ENCODE measurements at regions not wholly inside any gene's neighbourhood (a gene's known extent, or its start where the extent isn't known, plus 50 kb on each side); places are given as distances from the start of the nearest gene placed in this dataset.
"Not testable (repeated sequence)": the region's sequence is repeated elsewhere in the genome, so short reads cannot be mapped to it uniquely, and the experiment has no call there.

DNA sequence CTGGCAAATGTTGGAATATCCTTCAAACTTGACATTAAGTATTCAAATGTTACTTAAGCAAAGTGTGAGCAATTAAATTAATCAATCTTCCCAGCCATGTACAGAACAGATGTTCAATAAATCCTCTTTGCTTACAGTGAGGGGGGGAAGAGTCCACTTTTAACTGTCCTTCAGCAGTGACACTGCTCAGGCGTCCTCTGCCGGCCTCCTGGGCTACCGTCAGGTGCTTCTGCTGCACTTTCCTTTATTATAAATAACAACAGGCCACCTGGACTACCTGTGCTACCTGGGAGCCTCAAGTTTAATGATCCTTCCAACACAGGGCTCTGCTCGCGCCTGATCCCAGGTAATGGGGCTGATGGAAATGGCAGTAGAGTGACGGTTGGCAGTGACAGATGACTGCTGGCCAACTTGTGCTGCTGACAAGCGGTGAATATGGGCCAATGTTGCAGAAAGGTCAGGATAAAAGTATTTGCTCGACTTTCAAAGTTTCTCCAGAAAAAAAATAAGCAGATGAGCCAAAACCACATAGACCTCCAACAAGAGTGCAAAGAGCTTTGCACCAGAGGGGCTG, 460.0 kb upstream of the ZNF507 start:
- DNase-seq (ENCODE audit: low spot score) = no peak

DNA sequence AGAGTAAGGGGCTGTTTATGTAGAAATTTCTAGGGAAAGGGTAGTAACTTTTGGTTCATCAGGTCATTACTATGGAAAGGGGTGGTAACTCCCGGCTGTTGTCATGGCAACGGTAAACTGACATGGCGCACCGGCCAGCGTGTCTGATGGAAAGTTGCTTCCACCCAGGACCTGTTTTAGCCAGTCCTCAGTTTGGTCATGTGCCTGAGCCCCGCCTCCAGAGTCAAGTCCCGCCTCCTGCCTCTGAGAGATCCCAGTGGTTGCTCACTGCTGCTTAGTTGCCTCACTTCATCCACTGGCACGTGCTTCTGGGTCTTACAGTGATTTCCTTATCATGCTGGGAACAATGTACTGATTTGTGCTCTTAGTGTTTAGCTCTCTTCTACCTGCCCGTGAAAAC, 455.2 kb upstream of the ZNF507 start:
- DNase-seq (ENCODE audit: low spot score) = no peak

DNA sequence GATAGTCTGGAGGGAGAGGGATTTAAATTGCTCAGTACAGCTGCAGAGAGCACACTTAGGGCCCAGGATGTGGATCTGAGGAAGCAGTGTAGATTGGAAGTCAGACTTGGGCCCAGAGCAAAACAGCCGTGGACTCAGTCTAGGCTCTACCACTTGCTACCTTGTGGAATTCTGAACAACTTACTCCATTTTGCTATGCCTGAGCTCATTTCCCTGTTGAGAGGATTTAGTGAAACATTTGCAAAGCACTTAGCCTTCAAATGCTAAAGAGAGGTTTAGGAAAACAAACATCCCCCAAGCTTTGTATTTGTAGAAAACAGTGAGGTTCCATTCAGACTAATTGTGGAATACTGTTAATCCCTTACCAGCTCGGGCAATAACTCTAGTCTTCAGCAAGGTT, 453.4 kb upstream of the ZNF507 start:
- no peak for DNase-seq (ENCODE audit: low spot score)

DNA sequence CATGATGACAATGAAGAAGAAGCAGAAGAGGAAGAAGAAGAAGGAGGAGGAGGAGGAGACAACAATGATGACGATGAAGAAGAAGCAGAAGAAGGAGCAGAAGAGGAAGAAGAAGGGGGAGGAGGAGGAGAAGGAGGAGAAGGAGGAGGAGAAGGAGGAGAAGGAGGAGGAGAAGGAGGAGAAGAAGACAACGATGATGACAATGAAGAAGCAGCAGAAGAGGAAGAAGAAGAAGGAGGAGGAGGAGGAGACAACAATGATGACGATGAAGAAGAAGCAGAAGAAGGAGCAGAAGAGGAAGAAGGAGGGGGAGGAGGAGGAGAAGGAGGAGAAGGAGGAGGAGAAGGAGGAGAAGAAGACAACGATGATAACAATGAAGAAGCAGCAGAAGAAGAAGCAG, 451.9 kb upstream of the ZNF507 start:
- DNase-seq (ENCODE audit: low spot score) = not testable (repeated sequence)

DNA sequence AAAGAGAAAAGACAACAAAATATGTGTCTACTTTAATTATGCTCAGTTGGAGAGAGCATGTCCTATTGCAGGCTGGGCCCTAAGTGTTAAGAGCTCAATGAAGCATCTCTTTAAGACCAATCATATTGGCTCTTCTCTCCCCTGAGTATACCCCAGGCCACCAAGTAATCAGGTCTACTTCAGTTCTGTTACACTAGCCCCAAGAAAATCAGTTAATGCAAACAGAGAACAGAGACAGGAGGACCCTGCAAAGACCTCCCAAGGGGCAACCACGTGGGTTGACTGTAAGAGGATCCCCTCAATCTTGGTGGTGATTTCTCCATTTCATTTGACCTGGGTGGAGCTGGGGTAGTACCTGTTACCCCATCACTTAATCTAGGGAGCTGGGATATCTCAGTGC, 451.0 kb upstream of the ZNF507 start:
- DNase-seq (ENCODE audit: low spot score) = no peak

DNA sequence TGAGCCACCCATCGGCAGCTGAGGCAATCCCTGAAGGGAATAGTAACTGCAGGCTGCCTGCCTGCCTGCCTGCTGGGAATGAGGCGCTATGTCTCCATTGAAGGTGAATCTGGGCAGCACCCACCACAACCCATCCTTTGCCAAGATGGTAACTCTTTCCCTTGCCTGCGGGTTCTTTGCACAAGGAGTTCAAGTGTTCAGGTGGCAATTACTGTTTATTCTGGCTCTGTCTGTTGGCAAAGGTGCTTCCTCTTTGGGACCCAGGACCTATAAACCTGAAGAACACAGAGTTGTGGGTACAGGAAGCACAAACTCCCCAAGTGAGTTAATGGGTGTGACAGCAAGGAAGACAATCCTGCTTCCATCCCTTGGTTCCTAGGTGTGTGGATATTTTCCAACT, 448.1 kb upstream of the ZNF507 start:
- DNase-seq (ENCODE audit: low spot score) = no peak

DNA sequence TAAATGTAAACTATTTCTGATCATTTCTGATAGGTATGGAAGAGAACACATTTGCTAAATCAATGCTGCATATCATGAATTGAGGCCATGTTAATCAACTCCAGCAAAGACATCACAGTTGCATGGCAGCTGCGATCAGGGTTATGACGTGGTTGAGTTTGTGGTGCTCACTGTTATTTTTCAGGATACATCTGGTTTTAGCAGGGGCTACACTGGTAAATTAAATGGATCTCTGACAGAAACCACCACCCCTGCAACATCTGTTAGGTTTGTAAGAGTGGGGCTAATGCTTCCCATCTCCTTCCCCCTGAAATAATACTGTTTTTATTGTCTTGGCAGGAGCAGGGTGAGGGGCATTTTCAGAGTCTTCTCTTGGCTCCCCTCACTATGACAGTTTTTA, 444.4 kb upstream of the ZNF507 start:
- no peak for DNase-seq (ENCODE audit: low spot score)

DNA sequence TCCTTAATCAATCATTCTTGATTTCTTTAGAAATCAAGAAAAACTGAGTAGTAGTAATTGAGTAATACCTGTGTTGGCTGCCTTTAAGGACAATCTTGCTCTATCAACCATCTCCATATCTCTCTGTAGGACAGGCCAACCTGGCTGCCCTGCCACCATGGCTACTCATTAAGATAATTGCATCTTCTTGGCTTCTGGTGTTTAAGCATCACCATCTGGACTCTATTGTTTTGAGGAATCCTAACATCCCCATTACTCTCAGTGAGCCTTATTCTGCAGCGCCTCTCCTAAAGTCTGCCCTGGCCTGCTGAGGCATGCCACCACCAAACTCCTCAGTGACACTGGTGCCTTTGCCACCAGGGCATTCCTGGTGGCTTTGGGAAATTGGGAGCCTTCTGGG, 442.6 kb upstream of the ZNF507 start:
- DNase-seq (ENCODE audit: low spot score) = no peak

DNA sequence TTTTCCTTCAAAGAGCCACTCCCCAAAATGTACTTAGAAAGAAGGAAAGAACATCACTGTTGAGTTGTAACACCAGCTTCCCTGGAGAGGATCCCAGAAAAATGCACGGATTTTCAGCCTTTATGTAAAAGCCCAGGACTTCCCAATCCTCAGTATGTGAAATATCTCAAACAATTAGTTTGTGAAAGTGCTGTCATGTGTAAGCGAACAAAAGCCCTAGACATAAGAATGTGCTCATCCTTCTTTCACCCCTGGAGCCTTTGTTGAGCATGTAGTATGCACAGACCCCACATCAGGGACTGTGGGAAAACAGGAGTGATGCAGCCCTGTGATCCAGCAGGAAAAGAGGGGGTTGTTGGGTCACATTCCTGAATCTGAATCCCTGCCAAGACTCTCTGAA, 441.4 kb upstream of the ZNF507 start:
- DNase-seq (ENCODE audit: low spot score) = no peak

DNA sequence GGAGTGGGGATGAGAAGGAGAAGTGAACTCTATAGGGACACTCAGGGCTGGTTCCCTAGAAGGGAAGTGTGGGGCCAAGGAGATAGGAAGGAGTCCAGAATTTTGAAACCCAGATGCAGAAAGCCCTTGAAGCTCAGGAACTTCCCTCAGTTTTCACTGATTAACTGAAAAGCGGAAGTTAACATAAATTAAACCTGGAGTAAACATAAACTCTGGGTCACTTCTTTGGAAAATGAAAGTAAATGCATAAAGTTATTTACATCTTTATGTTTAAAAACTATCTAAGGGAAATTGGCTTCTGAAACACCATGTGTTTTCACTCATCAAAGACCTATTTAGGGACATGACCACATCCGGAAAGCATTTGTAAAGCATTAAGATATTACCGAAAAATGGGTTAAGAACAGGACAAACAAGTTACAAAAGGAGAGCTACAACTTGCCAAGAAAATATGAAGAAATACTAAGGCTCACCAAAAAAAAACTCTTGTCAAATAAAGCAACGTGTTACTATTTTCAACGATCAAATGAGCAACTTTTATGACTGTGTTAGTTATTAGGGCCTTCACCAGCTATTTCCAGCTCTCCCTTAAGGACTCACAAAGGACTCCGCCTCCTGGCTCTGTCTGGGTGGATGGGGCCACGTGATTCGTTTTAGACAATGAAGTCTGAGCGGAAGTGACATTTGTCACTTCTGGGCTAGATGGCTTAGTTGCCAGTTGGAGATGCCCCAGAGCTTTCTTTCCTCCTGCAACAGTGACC, 439.1 kb upstream of the ZNF507 start:
- DNase-seq (ENCODE audit: low spot score) = no peak

DNA sequence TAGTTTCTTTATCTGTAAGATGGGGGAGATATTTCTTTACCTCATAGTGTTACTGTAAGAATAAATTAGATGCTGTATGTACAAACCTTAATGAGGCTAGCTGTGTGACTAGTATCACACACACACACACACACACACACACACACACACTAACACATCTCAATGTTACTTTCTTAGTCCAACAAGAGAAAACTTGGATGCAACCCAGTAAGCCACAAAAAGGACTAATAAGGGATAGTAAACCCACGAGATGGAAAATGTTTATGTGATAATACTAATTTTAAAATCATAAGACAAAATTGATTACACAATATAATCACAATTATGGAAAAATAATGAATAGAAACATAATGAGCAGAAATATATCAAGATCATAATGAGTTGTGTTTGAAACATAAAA, 437.7 kb upstream of the ZNF507 start:
- DNase-seq (ENCODE audit: low spot score) = no peak

DNA sequence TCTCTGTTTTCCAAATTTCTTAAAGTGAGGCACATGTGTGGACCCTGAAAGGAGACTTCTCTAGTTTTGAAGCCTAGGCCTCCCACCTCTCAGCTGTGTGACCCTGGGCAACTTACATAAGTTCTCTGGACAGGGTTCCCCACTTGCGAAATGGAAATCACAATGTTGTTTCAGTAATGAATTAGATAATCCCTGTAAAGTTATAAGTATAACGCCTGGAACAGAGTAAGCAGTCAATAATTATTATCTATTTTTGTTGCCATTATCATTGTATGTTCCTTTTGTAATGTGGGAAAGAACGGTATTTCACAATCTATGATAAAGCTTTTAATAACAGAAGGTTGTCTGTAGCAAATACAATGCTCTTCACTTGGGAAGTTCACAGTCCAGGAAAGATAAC, 437.3 kb upstream of the ZNF507 start:
- no peak for DNase-seq (ENCODE audit: low spot score)

DNA sequence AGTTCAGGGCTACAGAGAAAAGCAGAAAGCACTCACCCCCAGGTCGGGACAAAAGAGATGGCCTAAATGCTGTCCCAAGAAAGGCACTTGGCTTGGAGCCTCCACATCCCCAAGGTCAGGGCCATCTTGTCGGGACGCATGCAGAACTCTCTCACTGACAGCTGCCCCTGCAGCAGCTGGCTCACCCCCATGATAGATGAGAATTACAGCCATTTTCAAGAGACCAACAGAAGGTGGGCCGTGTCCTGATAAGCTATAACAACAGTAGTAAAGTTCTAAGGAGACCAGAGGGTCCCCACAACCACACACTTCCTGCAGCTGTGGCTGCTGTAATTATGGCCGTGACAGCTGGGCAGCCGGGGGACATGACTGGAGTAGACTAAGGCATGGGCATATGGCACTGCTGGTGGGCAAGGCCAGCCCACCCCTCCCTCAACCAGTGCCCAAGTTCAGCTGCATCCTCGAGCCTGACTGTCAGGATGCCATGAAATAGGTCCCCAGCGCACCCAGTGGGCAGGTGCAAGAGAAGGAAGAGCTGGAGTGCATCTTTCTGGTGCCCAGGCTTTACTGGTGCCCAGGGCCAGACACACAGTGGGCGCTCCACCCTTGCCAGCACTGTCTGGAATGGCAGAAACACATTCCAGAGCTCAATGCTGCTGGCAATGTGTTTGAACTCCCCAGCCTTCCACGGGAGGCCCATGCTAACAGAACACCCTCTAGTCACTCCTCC, 436.7 kb upstream of the ZNF507 start:
- DNase-seq (ENCODE audit: low spot score) = no peak

DNA sequence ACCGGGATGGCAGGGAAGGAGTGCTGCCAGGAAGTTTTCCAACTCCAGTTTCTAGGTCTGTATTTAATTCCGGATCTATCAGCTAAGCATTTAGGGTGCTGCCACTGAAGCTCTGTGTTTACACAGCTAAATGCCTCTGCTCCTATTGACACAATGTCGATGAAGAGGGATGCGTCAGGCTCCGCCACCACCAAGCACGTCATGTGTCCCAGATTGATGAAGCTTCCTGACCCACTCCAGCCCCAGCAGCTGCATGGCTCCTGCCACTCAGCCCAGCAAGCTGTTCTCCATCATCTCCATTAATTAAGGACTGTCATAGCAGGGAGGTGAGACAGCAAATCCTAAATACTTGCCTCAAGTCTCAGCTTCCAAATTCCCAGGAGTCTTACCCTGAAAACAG, 435.2 kb upstream of the ZNF507 start:
- DNase-seq (ENCODE audit: low spot score) = no peak

DNA sequence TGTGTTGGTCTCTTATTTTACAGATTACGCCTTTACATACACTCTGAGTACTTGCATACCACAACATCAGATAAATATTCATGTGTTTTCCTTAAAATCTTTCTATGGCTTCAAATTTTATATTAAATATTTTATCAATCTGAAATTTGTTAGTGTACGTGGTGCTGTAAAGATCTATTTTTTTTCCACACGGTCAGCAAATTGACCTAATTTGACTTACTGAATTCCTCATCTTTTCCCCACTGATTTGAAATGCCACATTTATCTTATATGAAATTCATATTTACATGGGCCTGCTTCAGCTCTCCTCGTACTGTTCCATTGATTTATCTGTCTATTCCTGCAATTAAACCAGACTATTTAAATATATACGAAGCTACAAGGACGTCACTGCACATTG, 433.8 kb upstream of the ZNF507 start:
- DNase-seq (ENCODE audit: low spot score) = no peak

DNA sequence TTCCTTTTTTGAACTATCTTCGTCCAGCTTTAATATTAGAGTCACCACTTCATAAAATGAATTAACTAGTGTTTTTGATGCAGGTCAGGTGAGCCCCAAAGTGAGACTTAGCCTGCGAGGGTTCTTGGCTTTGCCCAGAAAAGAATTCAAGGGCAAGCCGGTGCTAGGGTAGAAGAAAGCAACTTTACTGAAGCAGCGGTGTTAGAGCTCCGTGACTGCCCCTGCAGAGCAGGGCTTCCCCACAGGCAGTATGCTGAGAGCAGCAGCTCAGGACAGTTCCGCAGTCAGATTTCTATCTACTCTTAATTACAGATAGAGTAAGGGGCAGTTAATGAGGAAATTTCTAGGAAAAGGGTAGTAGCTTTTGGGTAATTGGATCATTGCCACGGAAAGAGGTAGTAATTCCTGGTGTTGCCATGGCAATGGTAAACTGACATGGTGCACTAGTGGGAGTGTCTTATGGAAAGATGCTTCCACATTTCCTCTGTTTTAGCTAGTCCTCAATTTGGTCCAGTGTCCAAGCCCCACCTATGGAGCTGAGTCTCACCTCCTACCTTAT, 432.2 kb upstream of the ZNF507 start:
- no peak for DNase-seq (ENCODE audit: low spot score)

DNA sequence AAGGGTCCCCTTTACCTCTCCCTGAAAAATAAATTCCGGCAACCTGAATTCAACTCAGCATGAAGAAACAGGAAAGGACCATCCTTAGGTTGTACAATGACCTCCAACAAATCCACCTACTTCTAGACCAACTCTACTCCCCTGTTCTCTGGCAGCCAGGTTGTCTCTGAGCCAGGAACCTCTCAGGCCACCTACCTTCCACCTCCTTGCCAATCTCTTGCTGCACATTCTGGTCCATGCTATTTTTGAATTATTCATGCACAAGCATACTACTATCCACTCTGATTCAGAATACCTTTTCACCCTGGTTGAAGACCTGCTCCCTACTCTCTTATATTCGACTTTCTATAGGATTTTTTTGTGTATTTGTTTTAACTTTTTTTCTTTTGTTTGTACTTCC, 415.0 kb upstream of the ZNF507 start:
- no peak for DNase-seq (ENCODE audit: low spot score)

DNA sequence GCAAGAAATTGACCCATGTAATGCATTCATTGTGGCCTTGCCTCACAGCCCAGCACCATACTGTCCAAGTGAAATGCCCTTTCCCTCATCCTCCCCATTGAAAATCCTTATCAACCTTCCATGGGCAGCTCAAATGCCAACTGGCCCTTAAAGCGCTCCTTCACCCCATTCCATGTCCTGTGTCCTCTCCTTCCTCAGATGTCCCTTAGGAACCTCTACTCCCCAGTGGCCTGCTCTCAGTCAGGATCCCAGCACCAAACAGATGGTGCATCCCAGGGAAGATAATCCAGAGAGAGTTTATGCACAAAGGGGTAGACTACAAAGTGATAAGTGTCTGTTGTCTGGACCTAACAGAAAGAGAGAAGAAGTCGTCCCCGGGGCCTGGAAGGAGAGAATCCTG, 407.4 kb upstream of the ZNF507 start:
- DNase-seq (ENCODE audit: low spot score) = no peak

DNA sequence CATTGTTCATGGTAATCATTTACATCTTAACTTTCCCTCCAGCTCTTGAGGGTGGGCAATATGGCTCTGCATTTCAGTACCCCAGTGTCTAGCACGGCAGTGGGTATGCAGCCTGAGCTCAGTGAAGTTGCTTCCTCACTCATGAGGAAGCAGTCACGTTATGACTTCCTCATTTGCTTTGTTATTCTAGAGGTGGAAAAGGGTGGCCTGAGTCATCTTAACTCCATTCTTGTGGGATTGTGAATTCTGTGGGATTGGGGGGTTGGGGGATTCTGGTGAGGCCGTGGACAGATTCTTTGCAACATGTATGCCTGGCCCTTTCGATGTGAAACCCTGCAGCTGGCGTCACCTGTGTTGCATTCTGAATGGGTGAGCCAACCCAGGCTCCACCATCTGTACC, 406.7 kb upstream of the ZNF507 start:
- no peak for DNase-seq (ENCODE audit: low spot score)

DNA sequence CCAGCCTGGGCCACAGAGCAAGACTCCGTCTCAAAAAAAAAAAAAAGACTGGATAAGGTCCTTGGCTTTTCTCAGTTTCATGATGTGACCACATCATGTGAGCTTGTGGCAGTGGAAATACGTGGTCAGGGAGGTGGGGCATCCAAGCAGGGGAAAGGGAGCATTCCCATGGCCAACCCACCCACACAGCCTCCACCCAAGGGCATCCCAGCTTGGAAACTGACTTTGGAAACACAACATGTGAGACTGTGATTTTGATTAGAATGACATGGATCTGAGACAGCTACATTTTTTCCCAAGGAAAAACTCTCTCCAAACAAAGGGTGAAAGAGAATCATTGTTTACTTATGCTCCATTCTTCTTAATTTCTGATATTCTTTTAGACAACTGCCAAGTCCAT, 405.0 kb upstream of the ZNF507 start:
- DNase-seq (ENCODE audit: low spot score) = peak; percentile 1

DNA sequence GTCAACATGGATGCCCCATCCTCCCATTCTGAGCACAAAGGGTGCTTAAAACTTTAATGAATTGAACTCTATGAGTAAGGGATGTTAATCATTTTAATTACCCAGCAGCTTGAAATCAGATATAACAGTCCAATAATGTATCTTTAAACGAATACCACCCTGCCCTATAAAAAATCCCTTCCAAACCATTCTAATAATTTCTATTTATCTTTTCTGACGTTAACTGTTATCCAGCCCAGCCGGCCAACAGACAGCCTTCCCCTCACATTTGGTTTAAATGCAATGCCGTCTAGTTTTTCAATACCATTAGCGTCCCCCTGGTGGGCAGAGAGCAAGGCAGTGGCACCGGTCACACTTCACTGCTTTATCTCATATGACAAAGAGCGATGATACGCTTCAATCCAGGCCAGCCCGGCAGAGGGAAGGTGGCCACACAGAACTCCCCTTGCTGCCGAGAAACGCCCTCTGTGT, 402.2 kb upstream of the ZNF507 start:
- DNase-seq (ENCODE audit: low spot score) = no peak

DNA sequence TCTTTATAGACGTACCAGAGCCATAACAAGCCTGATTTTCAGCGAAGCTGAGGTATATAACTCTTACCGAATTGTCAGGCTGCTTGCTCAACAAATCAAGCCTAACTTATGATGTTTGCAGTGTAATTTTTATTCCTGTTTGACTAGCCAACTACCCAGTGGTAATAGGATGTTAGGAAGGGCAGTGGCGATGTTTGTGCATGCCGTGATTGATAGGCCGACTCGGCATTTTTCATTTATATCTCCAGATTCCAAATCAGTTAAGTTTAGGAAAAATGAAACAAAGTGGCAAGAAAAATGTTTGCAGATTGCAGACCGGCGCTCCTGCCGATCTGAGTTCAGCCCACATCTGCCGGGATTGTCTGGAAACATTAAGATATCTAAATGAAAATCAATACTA, 401.6 kb upstream of the ZNF507 start:
- no peak for DNase-seq (ENCODE audit: low spot score)

DNA sequence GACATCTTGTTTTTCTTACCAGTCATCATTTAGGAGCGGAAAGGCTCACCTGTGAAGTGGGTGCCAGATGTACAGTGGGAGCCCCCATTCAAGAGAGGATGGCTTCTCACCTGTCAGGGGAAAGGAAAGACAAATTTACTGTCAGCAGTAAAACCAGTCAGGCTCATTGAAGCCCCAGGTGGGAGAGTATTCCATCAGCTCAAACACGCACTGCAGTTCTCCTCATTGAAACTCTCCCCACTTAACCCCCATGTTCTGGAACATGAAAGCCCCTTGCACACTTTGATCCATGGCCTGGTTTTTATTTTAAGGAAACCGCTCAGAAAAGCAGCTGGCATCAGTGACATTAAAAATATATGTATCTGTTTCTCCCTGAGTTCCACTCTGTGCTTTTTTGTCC, 401.1 kb upstream of the ZNF507 start:
- DNase-seq (ENCODE audit: low spot score) = no peak

Data from GM03348 (cell line).